ENCODE measurements at regions not wholly inside any gene's neighbourhood (a gene's known extent, or its start where the extent isn't known, plus 50 kb on each side); places are given as distances from the start of the nearest gene placed in this dataset.

DNA sequence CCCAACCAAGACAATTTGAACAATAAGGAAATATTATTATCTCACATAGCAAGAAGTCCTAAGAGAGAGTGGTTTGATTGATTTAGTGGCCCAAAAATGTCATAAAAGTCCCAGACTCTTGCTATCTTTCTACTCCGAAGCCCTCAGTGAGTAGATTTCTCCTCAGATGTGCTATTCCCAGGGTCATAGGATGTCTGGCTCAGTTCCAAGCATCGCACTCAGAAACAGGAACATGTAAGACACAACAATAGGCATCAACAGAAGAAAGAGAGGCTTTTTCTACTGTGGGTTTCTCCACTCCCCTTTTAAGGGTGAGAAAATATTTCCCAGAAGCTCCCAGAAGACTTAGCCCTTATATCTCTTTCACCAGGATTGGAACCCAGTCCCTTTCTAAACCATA lies 188.1 kb upstream of the CDKN3 start:
- Histone ChIP-seq H3K4me1 (ENCODE audit: control insufficient read depth, insufficient read depth, low read length) (no peaks in the 10 kb centered on the region), H3K4me3 (ENCODE audit: low read length) (no peak overlapping the region), H3K27ac (ENCODE audit: low read length) (no peak overlapping the region), H3K36me3 (ENCODE audit: control insufficient read depth, insufficient read depth, low read length) (no peaks in the 10 kb centered on the region), H3K9me3 (ENCODE audit: control insufficient read depth, insufficient read depth, low read length) (no peaks in the 10 kb centered on the region), H3K27me3 (ENCODE audit: control insufficient read depth, insufficient read depth, low read length) (no peaks in the 10 kb centered on the region)
- H3K4me1 Mint-ChIP-seq: no peaks in the 10 kb centered on the region
- no peaks in the 10 kb centered on the region for H3K36me3 Mint-ChIP-seq
- no peak for DNase-seq
- WGBS (ENCODE audit: insufficient coverage): 32% methylated on average over 2 of the region's 2 CpGs
- intact Hi-C loops (cut with micrococcal nuclease): no loop called here
- peaks cover 0 to 6% of the 10 kb centered on the region in 2 donors for H3K27me3 Mint-ChIP-seq (ENCODE audit: low read depth in 2 of 2)
- peaks cover 0 to 3% of the 10 kb centered on the region in 2 donors for H3K9me3 Mint-ChIP-seq
- ATAC-seq: no peak
- no peak overlapping the region for H3K27ac Mint-ChIP-seq
- TF ChIP-seq, protein P1, sequence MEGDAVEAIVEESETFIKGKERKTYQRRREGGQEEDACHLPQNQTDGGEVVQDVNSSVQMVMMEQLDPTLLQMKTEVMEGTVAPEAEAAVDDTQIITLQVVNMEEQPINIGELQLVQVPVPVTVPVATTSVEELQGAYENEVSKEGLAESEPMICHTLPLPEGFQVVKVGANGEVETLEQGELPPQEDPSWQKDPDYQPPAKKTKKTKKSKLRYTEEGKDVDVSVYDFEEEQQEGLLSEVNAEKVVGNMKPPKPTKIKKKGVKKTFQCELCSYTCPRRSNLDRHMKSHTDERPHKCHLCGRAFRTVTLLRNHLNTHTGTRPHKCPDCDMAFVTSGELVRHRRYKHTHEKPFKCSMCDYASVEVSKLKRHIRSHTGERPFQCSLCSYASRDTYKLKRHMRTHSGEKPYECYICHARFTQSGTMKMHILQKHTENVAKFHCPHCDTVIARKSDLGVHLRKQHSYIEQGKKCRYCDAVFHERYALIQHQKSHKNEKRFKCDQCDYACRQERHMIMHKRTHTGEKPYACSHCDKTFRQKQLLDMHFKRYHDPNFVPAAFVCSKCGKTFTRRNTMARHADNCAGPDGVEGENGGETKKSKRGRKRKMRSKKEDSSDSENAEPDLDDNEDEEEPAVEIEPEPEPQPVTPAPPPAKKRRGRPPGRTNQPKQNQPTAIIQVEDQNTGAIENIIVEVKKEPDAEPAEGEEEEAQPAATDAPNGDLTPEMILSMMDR (IDR thresholded peaks at IDR 0.05): no peak
- H3K4me3 Mint-ChIP-seq: no peak overlapping the region

DNA sequence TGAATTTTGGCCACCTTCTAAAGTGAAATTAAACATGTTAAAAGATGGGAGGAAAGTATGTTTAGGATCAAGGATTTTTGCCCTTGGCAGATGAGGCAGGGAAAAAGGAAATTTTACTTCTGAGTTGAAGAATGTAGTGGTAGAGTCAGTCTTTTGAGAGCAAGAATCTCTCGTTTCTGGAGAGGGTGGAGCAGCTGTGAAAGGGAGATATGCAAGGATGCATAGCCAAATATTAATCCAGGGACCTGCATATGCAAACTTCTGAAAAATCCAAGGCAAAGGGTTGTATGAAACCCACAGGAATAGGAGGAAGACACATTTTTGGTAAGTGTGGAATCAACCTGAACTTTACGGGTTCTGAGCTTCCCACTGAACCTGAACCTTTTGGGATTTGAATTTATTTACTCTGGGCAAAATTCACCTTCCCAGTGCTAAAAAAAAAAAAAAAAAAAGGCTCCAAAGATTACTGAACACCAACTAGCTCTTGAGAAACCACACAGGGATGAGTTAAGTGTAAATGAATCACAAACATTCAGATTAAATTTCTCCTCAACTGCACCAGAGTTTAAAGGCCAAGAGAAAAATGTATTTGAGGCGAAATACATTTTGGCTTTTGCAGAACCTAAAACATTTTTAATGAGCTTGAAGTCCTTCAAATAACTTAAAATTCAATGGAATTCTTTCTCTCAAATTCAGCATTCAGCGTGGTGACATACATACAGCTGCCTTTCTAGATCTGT lies 187.1 kb upstream of the CDKN3 start:
- no peak overlapping the region for H3K4me3 Mint-ChIP-seq
- H3K27ac Mint-ChIP-seq: no peak overlapping the region
- no peaks in the 10 kb centered on the region for H3K36me3 Mint-ChIP-seq
- ATAC-seq: no peak
- no peak overlapping the region for H3K4me3 ChIP-seq (ENCODE audit: low read length)
- H3K27me3 Mint-ChIP-seq (ENCODE audit: low read depth in 2 of 2): peaks cover 0 to 6% of the 10 kb centered on the region in 2 donors
- H3K9me3 Mint-ChIP-seq: peaks cover 0 to 3% of the 10 kb centered on the region in 2 donors
- no peaks in the 10 kb centered on the region for H3K36me3 ChIP-seq (ENCODE audit: control insufficient read depth, insufficient read depth, low read length)
- no peak for DNase-seq
- TF ChIP-seq, protein P1 (IDR thresholded peaks at IDR 0.05): no peak
- no peaks in the 10 kb centered on the region for H3K27me3 ChIP-seq (ENCODE audit: control insufficient read depth, insufficient read depth, low read length)
- H3K4me1 Mint-ChIP-seq: no peaks in the 10 kb centered on the region
- no peaks in the 10 kb centered on the region for H3K4me1 ChIP-seq (ENCODE audit: control insufficient read depth, insufficient read depth, low read length)
- 88% methylated on average over 4 of the region's 4 CpGs for WGBS (ENCODE audit: insufficient coverage)
- no peak overlapping the region for H3K27ac ChIP-seq (ENCODE audit: low read length)
- intact Hi-C loops (cut with micrococcal nuclease): no loop called here
- H3K9me3 ChIP-seq (ENCODE audit: control insufficient read depth, insufficient read depth, low read length): no peaks in the 10 kb centered on the region

DNA sequence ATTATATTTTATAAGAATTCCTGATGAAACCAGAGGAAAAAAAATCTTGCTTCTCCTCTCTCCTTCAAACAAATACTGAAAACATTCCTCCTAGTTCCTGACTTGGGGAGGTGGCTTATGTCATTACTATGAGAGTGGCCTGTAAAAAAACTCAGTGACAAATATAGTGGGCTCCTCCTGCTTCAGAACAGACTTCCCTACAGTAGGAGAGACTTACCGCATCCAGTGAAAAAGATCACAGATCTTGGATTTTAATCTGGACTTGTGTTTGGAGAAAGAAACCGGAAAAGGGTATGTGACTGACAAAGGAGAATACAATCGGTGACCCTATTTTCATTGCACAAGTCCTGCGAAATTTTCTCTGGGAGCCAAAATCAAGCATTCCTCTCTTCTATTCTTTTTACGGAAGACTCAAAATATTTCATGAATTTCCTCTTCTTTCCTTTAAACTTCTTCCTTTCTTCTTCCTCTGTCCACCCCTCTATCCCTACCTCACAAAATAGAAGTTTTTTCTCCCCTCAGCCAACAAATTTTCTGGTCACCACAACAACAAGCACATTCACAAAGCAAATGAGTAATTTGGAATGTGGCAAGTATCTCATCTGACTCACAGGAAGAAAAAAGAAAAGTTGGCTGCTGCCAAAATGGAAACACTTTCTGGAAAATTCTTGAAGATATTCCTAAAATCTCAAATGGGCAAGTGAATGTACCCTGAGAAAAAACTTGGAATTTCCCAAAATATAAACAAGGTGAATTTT lies 185.1 kb upstream of the CDKN3 start:
- DNase-seq (no peak), ATAC-seq (no peak)
- H3K36me3 Mint-ChIP-seq: no peaks in the 10 kb centered on the region
- Histone ChIP-seq H3K27me3 (ENCODE audit: control insufficient read depth, insufficient read depth, low read length) (no peaks in the 10 kb centered on the region), H3K36me3 (ENCODE audit: control insufficient read depth, insufficient read depth, low read length) (no peaks in the 10 kb centered on the region), H3K4me1 (ENCODE audit: control insufficient read depth, insufficient read depth, low read length) (no peaks in the 10 kb centered on the region), H3K27ac (ENCODE audit: low read length) (no peak overlapping the region), H3K4me3 (ENCODE audit: low read length) (no peak overlapping the region), H3K9me3 (ENCODE audit: control insufficient read depth, insufficient read depth, low read length) (no peaks in the 10 kb centered on the region)
- H3K27ac Mint-ChIP-seq: no peak overlapping the region
- WGBS (ENCODE audit: insufficient coverage): 95% methylated on average over 5 of the region's 5 CpGs
- intact Hi-C loops (cut with micrococcal nuclease): no loop called here
- no peak overlapping the region for H3K4me3 Mint-ChIP-seq
- peaks cover 0 to 3% of the 10 kb centered on the region in 2 donors for H3K9me3 Mint-ChIP-seq
- no peaks in the 10 kb centered on the region for H3K4me1 Mint-ChIP-seq
- peaks cover 2 to 7% of the 10 kb centered on the region in 2 donors for H3K27me3 Mint-ChIP-seq (ENCODE audit: low read depth in 2 of 2)
- TF ChIP-seq, protein P1 (IDR thresholded peaks at IDR 0.05): no peak
